NCI-H2081 (cell line): ENCODE measurements at regions not wholly inside any gene's neighbourhood (a gene's known extent, or its start where the extent isn't known, plus 50 kb on each side); places are given as distances from the start of the nearest gene placed in this dataset.
"Not testable (repeated sequence)": the region's sequence is repeated elsewhere in the genome, so short reads cannot be mapped to it uniquely, and the experiment has no call there.

Experiments
- DNase-seq, 2 experiments: peaks; one replicate each; lab custom pipeline; 2025; lab: John Stamatoyannopoulos, UW

DNA sequence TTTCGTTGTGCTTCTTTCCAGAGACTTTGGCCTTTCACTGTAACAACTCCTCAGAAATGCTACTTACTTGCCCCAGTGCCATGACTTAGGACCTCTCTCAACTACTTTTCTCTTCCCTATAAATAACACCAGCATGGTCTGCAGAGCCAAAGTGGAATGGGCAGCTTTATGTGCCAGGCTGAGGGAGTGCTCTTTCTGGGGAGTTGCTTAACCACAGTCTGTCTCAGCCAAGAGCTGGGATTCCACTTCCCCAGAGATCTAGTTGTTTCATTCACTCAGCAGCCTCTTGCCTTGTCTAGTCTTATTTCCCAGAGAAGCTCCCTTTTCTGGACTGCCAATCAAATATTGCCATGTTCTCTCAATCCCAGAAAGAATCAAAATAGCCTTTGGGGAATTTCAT is 912.2 kb downstream of the GRID1 start:
- DNase-seq = no peak

DNA sequence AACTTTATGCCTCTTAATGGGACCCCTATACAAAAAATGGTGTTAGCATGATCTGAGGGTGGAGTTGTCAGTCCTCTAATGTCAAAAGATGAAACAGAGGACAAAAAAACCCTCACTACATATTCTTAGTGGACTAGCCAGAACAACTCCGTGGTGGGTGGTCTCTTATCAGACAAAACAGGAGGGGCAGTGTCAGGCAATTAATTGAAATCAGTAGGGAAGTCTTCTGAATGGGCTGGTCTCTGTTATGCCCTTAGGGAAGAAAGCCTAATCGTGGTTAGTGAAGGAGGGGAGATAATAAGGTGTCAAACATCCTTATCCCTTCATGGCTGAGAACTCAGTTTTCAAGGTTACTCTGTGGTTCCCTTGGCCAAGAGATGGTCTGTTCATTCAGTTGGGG is 909.4 kb downstream of the GRID1 start:
- no peak for DNase-seq

DNA sequence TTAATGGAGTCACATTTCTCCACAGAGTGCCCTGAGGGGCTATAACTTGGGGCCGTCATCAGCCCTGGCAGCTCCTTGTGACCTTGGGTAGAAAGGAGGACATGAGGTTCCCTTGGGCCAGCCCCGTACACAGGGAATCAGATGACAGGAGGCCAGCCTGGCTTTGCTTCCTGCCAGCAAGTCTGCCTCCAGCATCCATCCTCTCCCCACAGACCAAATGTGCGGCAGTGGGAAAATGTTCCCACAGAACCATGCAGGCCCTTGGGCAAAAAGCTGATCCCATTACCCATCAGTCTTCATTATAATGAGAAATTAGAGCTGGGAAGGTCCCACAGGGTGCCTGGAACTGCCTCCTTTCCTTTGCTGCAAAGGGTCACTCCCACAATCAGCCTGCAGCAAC is 908.3 kb downstream of the GRID1 start:
- no peak for DNase-seq

DNA sequence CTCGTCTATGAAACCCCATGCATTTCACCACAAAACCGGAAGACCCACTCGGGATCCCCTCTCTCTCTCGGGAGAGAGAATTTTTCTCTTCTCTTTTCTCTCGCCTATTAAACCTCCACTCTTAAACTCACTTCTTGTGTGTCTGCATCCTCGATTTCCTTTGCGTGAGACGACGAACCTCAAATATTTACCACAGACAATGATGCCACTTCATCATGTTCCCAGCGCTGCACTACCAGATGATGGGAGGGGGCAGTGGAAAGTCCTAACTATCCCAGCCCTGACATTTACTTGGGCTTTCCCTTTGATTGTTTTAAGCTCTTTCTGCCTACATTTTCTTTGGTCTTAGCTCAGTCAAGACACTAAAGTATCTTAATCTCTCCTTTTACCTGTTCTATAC is 906.7 kb downstream of the GRID1 start:
- no peak for DNase-seq

DNA sequence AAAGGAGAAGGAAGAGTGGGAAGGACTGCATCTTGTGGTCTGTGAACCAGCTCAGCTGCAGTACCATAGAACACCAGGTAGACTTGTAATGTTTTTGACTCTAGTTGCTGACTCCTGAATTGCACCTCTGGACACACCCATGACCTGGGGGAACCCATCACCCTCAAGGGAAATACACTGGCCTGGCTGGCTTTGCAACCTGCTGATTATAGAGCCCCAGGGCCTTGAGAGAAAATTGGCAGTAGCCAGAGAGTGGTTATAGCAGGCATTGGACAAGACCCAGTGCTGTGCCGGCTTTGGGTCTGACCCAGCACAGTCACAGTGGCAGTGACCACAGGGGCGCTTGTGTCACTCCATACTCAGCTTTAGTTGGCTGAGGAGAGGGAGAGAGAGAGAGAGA is 902.3 kb downstream of the GRID1 start:
- no peak for DNase-seq

DNA sequence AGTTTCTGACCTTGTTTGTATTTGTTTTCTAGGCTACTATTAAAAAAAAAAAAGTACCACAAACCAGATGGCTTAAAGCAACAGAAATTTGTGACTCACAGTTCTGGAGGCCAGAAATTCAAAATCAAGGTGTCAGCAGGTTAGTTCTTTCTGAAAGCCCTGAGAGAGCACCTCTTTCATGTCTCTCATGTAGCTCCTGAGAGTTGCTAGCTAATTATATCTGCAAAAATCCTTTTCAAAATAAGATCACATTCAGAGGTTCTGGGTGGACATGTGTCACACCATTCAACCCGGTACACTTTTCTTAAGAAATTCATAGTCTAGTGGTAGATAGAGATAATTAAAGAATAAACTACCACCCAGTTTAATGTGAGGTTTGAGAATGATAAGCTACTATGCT is 888.6 kb downstream of the GRID1 start:
- no peak for DNase-seq

DNA sequence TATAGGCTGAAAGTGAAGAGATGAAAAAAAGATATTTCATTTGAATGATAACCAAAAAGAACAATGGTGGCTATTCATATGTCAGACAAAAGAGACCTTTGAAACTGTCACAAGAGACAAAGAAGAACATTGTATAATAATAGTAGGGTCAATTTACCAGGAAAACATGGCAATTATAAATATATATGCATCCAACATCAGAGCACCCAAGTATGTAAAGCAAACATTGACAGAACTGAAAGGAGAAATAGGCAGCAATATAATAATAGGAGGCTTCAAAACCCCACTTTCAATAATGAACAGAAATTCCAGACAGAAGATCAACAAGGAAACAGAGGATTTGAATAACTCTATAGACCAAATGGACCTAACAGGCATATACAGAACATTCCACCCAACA is 876.2 kb downstream of the GRID1 start:
- no peak for DNase-seq

DNA sequence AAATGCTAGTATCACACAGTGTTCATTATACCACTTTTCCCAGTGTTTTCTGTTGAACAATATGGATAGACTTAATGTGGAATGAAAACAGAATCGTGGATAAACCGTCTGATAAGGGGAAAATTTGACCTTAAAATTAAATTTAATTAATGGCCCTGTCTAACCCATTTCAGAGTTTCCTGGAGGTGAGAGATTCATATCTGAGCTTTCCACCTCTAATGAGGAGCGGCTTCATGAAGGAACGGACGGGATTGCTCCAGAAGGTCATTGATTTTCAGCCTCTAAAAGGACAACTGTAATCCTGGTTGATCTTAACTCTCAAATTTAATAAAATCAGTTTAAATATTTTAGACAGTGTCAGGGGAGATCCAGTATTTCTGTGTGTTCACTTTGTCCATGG is 874.9 kb downstream of the GRID1 start:
- no peak for DNase-seq

DNA sequence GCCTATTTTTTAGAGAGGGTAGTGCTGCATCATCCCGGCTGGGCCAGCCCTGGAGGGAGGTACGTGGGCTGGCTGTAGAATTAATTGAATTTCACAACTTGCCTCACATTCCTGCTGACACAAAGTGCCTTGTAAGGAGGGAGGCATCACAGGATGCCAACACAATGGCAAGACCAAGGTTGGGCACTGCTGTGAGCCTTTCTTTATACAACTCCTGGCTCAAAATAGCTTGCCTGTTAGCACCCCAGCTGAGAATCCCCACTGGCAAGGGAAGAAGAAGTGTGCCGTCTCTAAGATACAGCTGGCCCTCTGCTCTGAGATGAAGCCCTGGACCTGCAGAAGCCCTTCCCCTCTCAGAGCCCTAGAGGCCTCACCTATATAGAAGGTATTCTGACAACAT is 873.9 kb downstream of the GRID1 start:
- DNase-seq = no peak

DNA sequence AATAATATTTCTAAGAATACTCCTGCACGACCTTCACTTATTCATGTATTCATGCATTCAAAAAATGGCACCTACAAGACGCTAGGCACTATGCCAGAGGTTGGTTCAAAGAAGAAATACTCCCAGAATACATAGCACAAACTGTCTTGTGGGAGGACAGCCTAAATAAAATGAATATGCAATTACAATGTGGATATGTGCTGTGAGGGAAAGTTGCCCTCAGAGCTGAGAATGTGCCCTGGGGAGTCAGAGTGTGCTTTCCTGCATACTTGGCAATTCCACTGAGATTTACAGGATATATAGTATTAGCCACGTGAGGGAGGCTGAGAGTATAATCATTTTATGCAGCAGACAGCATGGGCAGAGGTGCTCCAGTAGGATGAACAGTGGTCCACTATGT is 872.9 kb downstream of the GRID1 start:
- DNase-seq = no peak

DNA sequence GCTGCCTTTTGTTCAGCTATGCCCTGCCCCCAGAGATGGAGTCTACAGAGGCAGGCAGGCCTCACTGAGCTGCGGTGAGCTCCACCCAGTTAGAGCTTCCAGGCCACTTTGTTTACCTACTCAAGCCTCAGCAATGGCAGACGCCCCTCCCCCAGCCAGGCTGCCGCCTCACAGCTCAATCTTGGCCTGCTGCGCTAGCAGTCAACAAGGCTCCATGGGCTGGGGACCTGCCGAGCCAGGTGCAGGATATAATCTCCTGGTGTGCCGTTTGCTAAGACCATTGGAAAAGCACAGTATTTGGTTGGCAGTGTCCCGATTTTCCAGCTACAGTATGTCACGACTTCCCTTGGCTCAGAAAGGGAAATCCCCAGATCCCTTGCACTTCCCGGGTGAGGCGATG is 862.0 kb downstream of the GRID1 start:
- not testable (repeated sequence) for DNase-seq

DNA sequence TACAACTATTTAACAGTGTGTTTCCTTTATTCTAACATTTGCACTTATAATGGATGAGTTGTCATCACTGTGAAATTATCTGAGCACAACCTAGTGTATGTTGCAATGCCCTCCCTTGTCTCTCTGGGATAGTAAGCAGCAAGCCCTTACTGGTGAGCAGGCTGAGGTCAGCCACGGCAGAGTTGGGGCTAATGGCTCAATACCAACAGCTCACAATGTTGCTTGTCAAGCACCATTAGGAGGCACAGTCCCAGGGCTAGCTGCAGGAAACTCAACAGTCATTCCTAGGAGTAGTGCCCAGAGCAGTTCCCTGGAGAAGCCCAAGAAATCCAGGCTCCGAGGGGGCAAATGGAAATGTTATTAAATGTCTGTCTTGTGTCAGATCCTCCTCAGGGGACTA is 858.4 kb downstream of the GRID1 start:
- DNase-seq = no peak

DNA sequence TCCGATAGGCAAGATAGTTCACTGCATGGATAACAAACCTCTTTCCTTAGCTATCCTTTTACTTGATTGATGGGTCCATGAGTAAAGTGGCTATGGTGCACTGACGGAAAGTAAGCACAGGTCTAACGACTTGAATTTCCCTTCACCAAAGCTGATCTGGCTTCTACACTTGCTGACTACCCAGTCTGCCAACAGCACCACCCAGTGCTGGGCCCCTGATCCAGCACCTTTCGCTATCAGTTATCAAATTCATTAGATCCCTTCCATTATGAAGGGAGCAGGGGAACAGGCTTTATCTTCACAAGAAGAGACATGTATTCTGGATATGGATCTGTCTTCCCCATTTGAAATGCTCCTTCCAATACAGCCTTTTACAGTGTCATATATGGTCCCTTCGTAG is 855.9 kb downstream of the GRID1 start:
- DNase-seq = no peak

DNA sequence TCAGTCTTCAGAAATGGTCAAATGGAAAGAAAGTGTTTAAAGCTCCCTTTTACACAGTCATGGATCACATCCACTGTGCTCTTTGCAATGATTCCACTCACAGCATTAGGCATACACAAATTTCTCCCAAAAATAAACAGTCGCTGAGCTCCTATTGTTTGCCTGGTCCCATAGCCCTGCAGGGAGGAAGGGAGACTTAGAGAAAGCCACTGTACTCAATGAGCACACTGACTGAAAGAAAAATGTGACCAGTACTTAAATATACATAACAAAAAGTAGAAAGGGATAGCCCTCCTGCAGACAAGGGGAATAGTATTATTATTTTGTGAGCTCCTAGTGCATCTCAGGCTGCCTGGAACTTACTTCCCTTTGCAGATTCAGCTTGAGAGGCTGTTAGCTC is 853.2 kb downstream of the GRID1 start:
- no peak for DNase-seq

DNA sequence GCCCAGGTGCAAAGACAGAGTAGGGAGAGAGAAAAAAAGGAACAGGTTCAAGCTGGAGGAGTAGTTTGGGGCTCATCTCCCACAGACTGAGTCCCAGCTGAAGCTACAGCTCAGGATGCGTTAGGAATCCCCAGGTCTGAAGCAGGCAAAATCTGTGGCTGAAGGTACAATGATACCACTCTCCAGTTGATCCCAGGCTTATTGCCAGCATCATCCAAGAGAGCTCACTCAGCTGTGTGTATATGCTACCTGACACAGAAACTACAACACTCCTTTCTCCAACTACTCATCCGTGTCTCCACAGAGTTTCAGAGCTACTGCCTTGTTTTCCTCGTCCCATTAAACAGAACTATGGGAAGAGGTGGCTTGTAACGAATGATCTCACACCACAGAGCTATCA is 851.3 kb downstream of the GRID1 start:
- DNase-seq = no peak

DNA sequence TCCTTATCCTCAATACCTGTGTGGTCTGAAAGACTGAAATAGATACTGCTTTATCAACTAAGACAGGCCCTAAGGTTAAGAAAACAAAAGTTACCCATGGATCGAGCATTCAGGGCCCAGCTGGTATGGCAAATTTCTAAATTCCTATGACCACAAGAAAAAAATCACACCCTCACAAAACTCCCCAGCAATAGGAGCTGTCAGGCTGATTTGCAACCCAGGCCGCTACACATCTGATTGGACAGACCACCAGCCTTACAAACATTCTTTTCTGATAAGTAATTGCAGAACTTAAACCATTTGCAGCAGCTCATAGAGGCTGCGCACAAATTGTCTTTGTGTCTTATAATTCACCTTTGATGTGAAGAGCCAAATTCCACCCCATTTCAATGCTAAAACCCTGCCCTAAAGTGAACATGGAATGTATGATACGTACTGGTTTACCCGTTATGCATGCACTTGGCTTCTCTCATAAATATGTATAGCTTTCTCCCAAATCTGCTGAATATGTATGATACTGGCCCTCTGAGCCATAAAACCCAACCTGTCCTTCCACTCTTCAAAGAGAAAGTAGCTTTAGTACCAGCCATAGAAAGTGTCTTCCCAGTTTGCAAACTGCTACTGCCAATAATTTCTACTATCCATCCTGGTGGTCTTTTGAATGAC is 842.5 kb downstream of the GRID1 start:
- no peak for DNase-seq

DNA sequence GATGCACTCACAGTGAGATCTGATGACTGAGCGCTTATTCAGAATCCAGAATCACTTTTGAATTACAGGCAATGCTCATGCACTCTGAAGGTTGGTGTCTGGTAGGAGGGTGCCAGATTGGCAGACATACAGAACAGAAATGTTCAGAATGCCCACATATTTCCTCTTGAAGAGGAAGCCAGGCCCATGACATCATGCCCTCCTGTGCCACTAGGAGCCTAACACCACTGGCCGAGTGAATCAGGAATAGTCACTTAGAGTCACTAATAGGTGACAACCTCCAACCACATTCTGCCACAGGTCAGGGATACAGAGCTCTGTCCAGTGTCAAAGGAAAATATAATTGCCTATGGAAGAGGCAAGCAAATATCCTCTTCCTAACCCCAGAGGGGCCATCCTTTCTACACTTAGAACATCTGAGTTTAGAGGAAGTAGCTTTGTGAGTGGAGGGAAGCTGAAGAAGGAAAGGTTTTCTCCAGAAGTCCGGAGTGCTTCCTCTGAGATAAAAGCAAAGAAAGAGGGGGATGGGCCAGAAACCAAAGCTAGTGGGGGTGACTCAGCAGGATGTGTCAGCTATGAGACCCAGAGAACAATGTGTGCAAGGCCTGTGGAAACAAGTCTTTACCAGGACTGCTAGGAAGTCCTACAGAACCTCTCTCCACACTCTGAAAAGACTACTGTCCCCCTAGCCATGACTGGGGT is 838.8 kb downstream of the GRID1 start:
- no peak for DNase-seq

DNA sequence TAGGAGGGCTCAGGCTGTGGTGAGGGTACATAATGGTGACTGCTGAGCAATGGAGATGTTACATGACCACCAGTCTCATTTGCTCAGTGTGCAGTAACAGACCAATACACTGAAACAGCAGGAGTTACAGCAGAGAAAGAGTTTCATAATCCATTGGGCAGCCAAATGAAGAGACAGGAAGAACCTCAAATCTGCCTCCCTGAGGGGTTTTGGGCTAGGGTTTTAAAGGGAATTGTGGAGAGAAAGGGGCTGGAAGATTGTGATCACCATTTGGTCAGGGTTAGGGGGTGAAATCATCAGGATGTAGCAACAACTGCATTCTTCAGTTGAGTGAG is 838.3 kb downstream of the GRID1 start:
- DNase-seq = no peak

DNA sequence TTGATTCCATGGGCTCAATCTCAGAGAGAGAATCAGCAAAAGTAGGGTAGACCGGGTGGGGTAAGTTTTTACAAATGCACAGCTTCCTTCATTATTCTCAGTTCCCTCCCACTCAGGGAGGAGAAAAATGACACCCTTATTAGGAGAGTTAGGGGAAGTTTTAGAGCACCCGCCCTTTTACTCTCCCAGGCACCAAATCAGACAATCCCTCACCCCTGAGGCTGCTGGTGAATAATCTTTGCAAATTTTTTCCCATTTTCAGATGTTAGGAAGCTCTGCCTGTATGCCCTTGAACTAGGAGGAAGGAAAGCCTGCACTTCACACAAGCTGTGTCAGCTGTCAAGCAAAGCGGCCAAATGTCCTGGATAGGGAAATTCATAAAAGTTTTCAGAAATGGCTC is 834.9 kb downstream of the GRID1 start:
- no peak for DNase-seq

DNA sequence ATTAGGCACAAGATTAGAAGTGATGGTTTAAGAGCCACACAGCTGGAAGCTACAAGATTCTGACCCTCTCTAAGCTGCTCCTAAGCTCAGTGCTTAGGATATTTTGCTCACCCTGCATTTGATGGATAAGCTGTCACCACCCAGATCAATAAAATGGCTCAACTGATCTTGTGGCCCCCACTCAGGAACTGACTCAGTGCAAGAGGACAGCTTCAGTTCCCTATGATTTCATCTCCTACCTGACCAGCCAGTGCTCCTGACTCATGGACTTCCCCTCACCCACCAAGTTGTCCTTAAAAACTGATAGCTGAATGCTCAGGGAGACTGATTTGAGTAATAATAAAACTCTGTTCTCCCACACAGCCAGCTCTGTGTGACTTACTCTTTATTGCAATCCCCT is 833.8 kb downstream of the GRID1 start:
- DNase-seq = no peak

DNA sequence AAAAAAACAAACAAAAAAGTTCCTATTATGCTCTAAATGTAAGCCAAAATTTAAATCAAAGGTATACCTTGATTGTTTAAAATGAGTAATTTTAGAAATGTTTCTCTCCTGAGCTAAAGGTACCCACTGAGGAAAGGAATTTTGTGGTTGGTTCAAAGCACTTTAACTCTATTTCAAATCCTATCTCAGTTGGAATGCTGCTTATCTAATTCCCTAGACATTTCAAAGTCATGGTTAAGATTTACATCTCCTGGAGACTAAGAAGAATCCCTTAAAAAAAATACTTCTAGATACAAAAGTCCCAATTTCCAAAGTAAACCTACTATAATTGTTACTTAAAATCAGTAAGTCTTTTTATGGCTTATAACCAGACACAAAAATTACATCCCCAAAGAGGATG is 830.7 kb downstream of the GRID1 start:
- no peak for DNase-seq

DNA sequence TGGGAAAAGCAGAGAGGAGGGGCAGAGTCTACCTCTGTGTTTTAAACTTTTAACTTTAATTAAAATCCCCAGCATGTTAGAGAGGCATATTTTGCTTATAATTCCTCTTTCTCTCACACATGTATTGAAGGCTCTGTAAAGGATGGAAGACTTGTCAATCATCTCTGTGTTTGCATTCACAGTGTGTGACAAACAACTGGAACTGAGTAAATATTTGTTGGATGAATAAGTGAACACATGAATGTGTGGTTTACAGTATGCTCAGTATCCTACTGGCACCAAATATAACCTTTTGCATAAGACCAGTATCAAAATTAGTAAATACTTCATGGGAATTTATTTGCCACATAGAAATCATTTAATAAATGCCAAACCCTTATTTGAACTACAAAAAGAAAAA is 829.0 kb downstream of the GRID1 start:
- DNase-seq = no peak

DNA sequence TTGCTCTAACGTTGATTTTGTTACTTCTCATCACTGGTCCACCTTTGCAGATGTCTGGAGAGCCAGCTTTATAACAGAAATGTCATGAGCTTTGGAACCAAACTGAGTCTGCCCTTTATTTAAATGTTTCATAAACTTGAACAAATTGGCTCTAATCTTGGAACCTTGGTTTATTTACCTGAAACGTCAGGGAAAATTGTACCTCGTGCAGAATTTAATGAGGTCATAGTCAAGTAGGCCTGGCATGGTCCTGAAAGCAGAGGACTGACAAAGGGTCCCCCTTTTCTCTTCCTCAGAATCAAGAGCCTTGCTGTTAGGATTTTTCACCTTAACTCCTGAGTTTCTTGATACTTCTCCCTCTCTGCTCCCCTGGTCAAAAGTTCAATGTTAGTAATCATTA is 828.0 kb downstream of the GRID1 start:
- no peak for DNase-seq

DNA sequence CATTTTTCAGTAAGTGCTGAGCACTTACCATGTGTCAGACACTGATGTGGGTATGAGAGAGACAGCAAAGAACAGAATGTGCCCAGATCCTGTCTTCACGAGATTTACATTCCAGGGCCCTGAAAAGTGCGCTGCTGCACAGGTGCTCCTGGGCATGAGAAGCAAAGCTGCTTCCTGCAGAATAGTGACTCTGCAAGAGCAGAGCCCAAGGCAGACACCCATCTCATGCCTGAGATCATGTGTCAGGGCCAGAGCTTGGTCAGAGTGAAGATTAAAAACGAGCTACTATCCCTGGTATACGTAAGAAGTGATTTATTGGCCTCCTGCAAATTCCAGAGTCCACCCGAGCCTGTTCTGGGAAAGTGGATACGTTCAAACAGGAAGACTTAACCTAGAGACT is 824.4 kb downstream of the GRID1 start:
- DNase-seq = no peak
